HG02870 (cell line): ENCODE measurements at regions not wholly inside any gene's neighbourhood (a gene's known extent, or its start where the extent isn't known, plus 50 kb on each side); places are given as distances from the start of the nearest gene placed in this dataset.

Experiments used
- ATAC-seq: cut with Tn5 transposase; IDR thresholded peaks from one replicate; pipeline ENCODE4 v1.9.1; 2021; ENCODE audit warnings: mild to moderate bottlenecking, moderate library complexity; ENCODE audit not compliant: unreplicated experiment

GRCh38 chr1:57683037-57683942, 259.4 kb upstream of the DAB1 start:
- ATAC-seq = no peak

GRCh38 chr1:57678138-57678537, 254.3 kb upstream of the DAB1 start:
- no peak for ATAC-seq

GRCh38 chr1:57675776-57676175, 251.9 kb upstream of the DAB1 start:
- ATAC-seq = no peak

DNA sequence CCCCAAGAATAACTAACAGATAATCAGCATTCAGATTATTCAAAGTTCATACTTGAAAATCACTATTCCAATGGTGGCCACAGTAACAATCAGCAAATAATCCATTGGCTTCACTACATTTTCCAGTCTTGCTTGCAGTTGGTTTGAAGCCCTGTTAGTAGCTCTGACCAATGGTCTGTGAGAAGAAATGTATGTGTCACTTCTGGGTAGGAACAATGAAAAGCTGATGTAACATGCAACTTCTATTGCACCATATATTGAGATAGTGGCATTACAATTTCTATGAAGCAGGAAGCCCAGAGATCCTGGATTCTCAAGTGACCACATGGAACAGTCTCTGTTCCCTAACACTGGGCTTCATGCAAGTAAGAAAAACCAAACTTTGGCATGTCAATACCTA, 250.9 kb upstream of the DAB1 start:
- ATAC-seq = no peak

DNA sequence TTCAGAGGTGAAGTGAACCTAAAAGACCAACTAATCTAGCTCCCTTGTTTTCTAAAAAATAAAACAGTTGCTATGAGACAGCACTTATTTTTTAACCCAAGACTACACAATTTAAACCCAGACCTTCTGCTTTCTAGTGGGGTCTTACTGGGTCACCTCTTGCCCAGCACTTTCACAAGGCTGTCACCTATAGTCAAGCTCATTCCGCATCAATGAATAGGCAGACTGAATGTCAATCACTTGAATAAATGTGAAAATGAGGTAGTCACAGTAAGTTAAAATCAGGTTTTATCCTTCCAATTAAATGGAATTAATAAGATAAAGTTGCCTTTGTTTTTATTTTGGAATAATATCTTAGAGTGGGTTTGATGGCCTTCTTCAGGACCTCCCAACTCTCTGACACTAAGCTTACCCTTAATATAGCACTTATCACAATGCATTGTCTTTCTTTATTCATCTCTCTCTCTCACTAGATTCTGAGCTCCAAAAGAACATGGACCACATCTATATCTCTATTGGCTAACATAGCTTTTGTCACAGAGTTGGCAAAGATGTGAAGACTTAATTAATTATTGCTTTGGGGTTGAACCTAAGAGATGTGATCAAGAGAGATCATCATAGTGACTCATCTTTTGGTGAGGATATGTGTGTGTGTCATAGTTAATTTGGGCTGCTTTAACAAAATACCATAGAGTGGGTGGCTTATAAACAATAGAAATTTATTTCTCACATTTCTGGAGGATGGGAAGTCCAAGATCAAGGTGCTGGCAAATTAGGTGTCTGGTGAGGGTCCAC, 248.7 kb upstream of the DAB1 start:
- ATAC-seq = no peak

DNA sequence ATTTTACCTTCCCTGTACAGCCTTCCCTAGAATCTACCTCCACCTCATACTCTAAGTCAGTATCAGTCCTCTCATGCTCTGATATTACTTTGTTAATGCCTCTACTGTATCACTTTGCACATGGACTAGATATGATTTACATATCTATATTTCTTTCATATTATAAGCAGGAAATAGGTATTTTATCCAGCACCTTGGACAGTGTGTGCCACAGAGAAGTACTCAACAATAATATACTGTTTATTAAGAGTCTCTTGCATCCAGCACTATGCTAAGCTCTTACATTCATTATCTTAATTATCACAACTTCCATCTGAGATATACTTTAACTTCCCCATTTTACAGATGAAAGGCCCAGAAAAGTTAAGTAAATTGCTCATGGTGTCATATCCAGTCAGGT, 247.9 kb upstream of the DAB1 start:
- ATAC-seq = no peak

GRCh38 chr1:57659804-57660203, 235.9 kb upstream of the DAB1 start:
- ATAC-seq = no peak

GRCh38 chr1:57655161-57655560, 231.3 kb upstream of the DAB1 start:
- no peak for ATAC-seq

- no peak for ATAC-seq
Measured at GRCh38 chr1:57644667-57645066, 220.8 kb upstream of the DAB1 start.

GRCh38 chr1:57638239-57638638, 214.4 kb upstream of the DAB1 start:
- ATAC-seq = no peak

DNA sequence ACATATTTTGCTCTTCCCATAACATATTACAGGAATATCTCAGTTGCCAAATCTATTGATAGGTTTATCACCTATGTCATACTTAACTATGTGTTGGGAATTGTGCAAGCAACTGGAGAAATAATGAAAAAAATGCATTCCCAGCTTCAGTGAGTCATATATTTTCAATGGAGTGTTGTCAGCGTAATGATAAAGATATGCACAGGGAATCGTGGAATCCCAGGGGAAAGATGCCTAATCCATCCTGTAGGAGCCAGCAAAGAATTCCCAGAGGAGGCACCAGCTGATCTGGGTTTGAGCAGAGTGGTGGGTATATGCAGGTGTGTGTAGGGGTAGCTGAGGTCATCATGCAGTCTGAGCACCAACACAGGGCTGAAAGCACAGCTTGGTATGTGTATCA, 213.3 kb upstream of the DAB1 start:
- ATAC-seq = no peak

DNA sequence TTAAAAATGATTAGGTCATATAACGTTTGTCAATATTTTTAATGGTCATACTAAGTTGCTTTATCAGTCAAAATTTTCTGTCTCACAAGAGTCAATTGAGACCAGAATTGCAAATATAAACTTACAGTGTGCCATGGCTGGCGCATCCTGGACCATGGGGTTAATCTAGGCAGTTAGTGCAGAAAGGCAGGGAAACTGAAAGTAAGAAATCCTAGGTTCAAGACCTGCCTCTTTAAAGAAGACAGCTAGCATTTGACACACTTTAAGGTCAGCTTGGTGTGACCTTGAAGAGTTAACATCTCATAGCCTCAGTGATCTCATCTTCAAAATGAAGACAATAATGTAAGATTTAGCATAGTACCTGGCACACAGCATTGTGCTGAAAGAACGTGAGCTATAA, 210.0 kb upstream of the DAB1 start:
- ATAC-seq = no peak

DNA sequence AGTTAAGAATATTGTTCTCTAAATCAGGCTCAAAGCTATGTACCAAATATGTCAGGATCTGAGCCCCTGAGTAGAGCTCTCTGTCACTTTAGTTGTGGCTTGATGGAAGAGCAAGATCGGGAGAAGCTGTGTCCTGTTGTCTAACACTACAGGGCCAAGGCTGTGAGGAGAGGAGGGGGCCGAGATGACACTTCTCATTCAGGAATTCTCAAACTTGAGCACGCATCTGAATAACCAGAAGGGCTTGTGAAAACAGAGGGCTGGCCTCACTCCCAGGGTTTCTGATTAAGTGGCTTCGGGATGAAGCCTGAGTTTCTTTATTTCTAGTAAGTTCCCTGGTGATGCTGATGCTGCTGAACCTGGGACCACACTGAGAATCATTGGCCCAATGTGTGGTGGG, 209.2 kb upstream of the DAB1 start:
- no peak for ATAC-seq

DNA sequence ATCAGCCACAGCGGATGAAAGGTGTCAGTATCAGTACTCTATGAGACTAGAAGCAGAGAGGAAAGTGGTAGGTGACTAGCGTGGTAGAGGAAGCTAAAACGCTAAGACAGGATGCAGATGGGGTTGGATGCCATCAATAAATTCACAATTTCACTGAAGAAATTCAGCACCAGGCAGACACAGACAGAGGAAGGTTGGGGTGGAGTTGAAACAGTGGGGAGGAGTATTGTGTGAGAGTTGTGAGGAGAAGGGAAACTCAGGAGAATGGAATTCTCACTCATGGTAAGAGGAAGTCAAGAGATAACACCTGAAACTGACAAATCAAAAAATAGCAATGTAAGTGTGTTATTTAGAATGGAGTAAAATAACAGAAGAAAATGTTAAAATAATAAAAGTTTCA, 208.5 kb upstream of the DAB1 start:
- ATAC-seq = no peak

DNA sequence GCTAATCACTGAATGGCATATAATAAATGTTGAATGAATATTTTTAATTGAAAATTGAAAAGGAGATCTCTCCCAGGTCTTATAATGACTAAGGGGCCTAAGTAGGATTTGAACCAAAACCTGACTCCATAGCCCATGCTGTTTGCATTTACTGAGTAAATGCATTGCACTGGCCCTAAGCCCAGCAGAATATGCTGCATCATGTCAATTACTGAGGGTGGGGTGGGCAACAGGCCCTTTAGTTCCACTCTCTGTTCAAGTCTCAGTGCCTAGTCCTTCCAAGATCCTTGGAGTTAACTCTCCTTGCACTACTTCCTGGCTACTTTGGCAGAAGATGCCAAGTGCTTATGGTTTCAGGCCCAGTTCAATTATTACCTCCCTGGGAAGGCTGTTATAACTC, 203.8 kb upstream of the DAB1 start:
- ATAC-seq = no peak

GRCh38 chr1:57623791-57624538, 200.1 kb upstream of the DAB1 start:
- ATAC-seq = no peak

DNA sequence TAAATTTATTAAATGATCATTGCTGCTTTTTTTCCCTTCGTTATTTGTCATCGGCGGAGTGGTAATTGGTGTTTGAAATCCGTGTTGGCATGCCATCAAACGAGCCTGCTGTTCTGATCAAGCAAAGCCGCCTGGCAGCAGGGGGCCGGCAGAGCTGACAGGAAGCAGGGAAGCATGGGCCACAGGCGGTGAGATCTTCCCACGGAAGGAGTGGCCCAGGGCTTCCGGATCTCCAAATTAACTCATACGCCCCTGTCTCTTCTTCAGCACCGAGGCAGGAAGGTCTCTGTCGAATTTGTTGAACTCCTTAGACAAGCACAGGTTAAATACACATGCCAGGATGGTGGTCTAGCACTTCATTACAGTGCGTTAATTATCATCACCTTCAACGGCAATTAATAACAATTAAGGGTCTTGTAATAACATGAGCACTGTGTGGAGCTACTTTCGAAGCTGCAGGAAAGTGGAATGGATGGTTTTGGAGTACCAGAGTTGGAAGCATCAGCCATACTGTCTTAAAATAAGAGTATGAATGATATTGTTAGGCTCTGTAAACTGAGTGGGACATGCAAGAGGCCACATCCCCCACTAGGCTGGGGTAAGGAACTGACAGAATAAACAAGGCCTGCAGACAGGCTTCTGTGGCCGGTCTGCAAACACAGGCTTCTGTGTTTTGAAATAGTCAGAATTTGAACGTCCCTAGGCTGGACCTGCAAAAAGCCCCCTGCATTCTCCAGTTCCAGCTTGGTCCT, 199.4 kb upstream of the DAB1 start:
- no peak for ATAC-seq

DNA sequence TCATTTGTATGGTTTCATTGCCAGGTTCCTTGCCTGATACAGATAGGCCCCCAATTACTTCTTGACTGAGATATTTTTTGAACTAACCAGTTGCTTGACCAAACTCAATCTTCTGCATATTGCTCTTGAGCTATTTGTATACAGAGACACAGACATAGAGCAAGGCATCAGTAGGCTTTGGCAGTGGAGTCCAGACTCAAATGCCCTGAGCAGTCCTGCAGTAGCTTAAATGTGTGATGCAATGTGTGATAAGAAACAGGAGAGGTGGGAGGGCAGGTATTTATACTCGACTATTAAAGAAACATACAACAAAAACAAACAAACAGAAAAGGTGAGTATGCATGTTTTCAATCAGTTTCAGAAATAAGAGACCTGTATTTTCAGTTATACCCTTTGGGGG, 197.9 kb upstream of the DAB1 start:
- no peak for ATAC-seq

- no peak for ATAC-seq
Measured at GRCh38 chr1:57620605-57621004, 196.7 kb upstream of the DAB1 start.

DNA sequence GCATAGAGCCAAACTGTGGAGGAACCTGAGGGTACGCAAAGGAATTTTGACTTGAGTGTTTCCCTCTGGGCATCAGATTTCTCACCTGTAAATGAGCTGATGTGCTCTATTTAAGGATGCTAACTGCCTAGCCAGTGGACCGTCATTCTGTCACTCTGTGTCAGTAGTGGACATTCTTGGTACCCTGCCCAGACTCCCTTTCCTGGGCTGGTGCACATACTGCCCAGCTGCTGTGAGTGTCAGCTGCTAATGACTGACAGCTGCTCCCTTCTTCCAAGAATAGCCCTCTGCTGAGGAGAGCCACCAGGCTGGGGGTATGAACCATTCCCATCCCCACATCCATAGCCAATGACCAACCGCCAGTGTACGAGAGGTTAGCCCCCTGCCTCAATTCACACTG, 193.1 kb upstream of the DAB1 start:
- ATAC-seq = no peak

DNA sequence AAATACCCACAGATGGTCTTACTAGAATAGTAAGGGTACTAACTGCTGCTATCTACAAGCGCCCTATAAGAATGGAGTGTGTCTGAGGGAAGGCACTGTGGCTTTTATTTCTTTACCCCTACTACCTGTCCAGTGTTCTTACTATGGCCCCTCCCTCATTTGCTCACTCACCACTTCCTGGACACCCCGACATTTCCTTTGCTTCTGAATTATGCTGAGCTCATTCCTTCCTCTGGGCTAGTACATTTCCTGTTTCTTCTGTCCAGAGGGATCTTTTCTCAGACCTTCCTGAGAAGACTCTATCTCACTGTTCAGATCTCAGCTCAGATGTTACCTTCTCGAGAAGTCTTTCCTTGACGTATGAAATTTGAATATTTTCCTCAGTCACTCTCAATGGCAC, 192.1 kb upstream of the DAB1 start:
- ATAC-seq = no peak
